ENCODE measurements at regions not wholly inside any gene's neighbourhood (a gene's known extent, or its start where the extent isn't known, plus 50 kb on each side); places are given as distances from the start of the nearest gene placed in this dataset.

- H2AFZ ChIP-seq (ENCODE audit: low read length) = no peak overlapping the region
- H3K27ac ChIP-seq (replicated peaks; ENCODE audit: low read length) = no peak overlapping the region
- H3K18ac ChIP-seq (ENCODE audit: low read length) = no peak overlapping the region
- H3K79me1 ChIP-seq (ENCODE audit: low read depth, low read length) = no peaks in the 10 kb centered on the region
- no peak overlapping the region for H4K8ac ChIP-seq (ENCODE audit: low read depth, low read length)
- H2BK15ac ChIP-seq (ENCODE audit: low read length) = no peak overlapping the region
- no CpG with 5 or more reads among the region's 2 CpGs for WGBS, 2 donors (ENCODE audit: extremely low coverage in 2 of 2, insufficient read length in 2 of 2, insufficient replicate concordance in 1 of 2)
- no peaks in the 10 kb centered on the region for H3K36me3 ChIP-seq (replicated peaks in 1 of 2; ENCODE audit: control insufficient read depth in 2 of 2, insufficient read depth in 2 of 2, low read length in 2 of 2)
- H4K91ac ChIP-seq (ENCODE audit: low read depth, low read length, poor library complexity) = no peak overlapping the region
- H2AK5ac ChIP-seq (ENCODE audit: low read depth, low read length) = no peak overlapping the region
- no peak overlapping the region for H2BK5ac ChIP-seq (ENCODE audit: low read length)
- H3K14ac ChIP-seq (ENCODE audit: low read length) = no peak overlapping the region
- H3K4me2 ChIP-seq (ENCODE audit: insufficient read depth, low read length, poor library complexity, severe bottlenecking) = no peak overlapping the region
- no peak overlapping the region for H3K4me3 ChIP-seq (ENCODE audit: low read length in 2 of 2)
- H3K4me1 ChIP-seq (ENCODE audit: control insufficient read depth in 2 of 2, insufficient read depth in 1 of 2, low read depth in 1 of 2, low read length in 2 of 2) = peaks cover 0 to 4% of the 10 kb centered on the region in 2 donors
- no peaks in the 10 kb centered on the region for H3K27me3 ChIP-seq (ENCODE audit: control insufficient read depth in 3 of 3, insufficient read depth in 3 of 3, low read depth in 1 of 3, low read length in 3 of 3)
- H3K9ac ChIP-seq (ENCODE audit: low read depth, low read length, poor library complexity) = no peak overlapping the region
- DNase-seq (ENCODE audit: low spot score) = no peak
- H2BK12ac ChIP-seq (ENCODE audit: low read length) = no peak overlapping the region
- no peak overlapping the region for H2BK120ac ChIP-seq (ENCODE audit: low read depth, low read length)
- no peak overlapping the region for H3K4ac ChIP-seq (ENCODE audit: low read length)
- no peak overlapping the region for H3K23ac ChIP-seq (ENCODE audit: low read depth, low read length, poor library complexity)
- no peaks in the 10 kb centered on the region for H3K9me3 ChIP-seq (replicated peaks in 1 of 2; ENCODE audit: control insufficient read depth in 2 of 2, insufficient read depth in 1 of 2, low read depth in 1 of 2, low read length in 2 of 2)
Measured at GRCh38 chr19:28126135-28126898, 1086.6 kb downstream of the UQCRFS1 start.

- H3K27ac ChIP-seq (replicated peaks; ENCODE audit: low read length) = no peak overlapping the region
- H4K8ac ChIP-seq (ENCODE audit: low read depth, low read length) = no peak overlapping the region
- H3K27me3 ChIP-seq (ENCODE audit: control insufficient read depth in 3 of 3, insufficient read depth in 3 of 3, low read depth in 1 of 3, low read length in 3 of 3) = no peaks in the 10 kb centered on the region
- H2BK5ac ChIP-seq (ENCODE audit: low read length) = no peak overlapping the region
- H3K36me3 ChIP-seq (replicated peaks in 1 of 2; ENCODE audit: control insufficient read depth in 2 of 2, insufficient read depth in 2 of 2, low read length in 2 of 2) = no peaks in the 10 kb centered on the region
- H3K23ac ChIP-seq (ENCODE audit: low read depth, low read length, poor library complexity) = no peak overlapping the region
- no peaks in the 10 kb centered on the region for H3K79me1 ChIP-seq (ENCODE audit: low read depth, low read length)
- no peak overlapping the region for H3K4me3 ChIP-seq (ENCODE audit: low read length in 2 of 2)
- WGBS, 2 donors (ENCODE audit: extremely low coverage in 2 of 2, insufficient read length in 2 of 2, insufficient replicate concordance in 1 of 2) = no CpG with 5 or more reads among the region's 5 CpGs
- H3K4me2 ChIP-seq (ENCODE audit: insufficient read depth, low read length, poor library complexity, severe bottlenecking) = no peak overlapping the region
- no peak overlapping the region for H2AK5ac ChIP-seq (ENCODE audit: low read depth, low read length)
- H4K91ac ChIP-seq (ENCODE audit: low read depth, low read length, poor library complexity) = no peak overlapping the region
- H3K4ac ChIP-seq (ENCODE audit: low read length) = no peak overlapping the region
- no peak overlapping the region for H2BK15ac ChIP-seq (ENCODE audit: low read length)
- H3K18ac ChIP-seq (ENCODE audit: low read length) = no peak overlapping the region
- H2BK12ac ChIP-seq (ENCODE audit: low read length) = no peak overlapping the region
- no peak overlapping the region for H2BK120ac ChIP-seq (ENCODE audit: low read depth, low read length)
- no peak overlapping the region for H3K14ac ChIP-seq (ENCODE audit: low read length)
- H3K4me1 ChIP-seq (ENCODE audit: control insufficient read depth in 2 of 2, insufficient read depth in 1 of 2, low read depth in 1 of 2, low read length in 2 of 2) = no peaks in the 10 kb centered on the region
- no peak overlapping the region for H2AFZ ChIP-seq (ENCODE audit: low read length)
- no peak for DNase-seq (ENCODE audit: low spot score)
- H3K9me3 ChIP-seq (replicated peaks in 1 of 2; ENCODE audit: control insufficient read depth in 2 of 2, insufficient read depth in 1 of 2, low read depth in 1 of 2, low read length in 2 of 2) = no peaks in the 10 kb centered on the region
- H3K9ac ChIP-seq (ENCODE audit: low read depth, low read length, poor library complexity) = no peak overlapping the region
Measured at GRCh38 chr19:28122734-28123133, 1090.2 kb downstream of the UQCRFS1 start.

GRCh38 chr19:28118235-28118634 lies 1094.7 kb downstream of the UQCRFS1 start:
- H2BK5ac ChIP-seq (ENCODE audit: low read length) = no peak overlapping the region
- H2AK5ac ChIP-seq (ENCODE audit: low read depth, low read length) = no peak overlapping the region
- H3K18ac ChIP-seq (ENCODE audit: low read length) = no peak overlapping the region
- no peaks in the 10 kb centered on the region for H3K9me3 ChIP-seq (replicated peaks in 1 of 2; ENCODE audit: control insufficient read depth in 2 of 2, insufficient read depth in 1 of 2, low read depth in 1 of 2, low read length in 2 of 2)
- H3K27me3 ChIP-seq (ENCODE audit: control insufficient read depth in 3 of 3, insufficient read depth in 3 of 3, low read depth in 1 of 3, low read length in 3 of 3) = no peaks in the 10 kb centered on the region
- H3K4ac ChIP-seq (ENCODE audit: low read length) = no peak overlapping the region
- H3K27ac ChIP-seq (replicated peaks; ENCODE audit: low read length) = no peak overlapping the region
- no peak overlapping the region for H2AFZ ChIP-seq (ENCODE audit: low read length)
- no peaks in the 10 kb centered on the region for H3K4me1 ChIP-seq (ENCODE audit: control insufficient read depth in 2 of 2, insufficient read depth in 1 of 2, low read depth in 1 of 2, low read length in 2 of 2)
- H3K9ac ChIP-seq (ENCODE audit: low read depth, low read length, poor library complexity) = no peak overlapping the region
- H3K4me2 ChIP-seq (ENCODE audit: insufficient read depth, low read length, poor library complexity, severe bottlenecking) = no peak overlapping the region
- H3K4me3 ChIP-seq (ENCODE audit: low read length in 2 of 2) = no peak overlapping the region
- no peaks in the 10 kb centered on the region for H3K36me3 ChIP-seq (replicated peaks in 1 of 2; ENCODE audit: control insufficient read depth in 2 of 2, insufficient read depth in 2 of 2, low read length in 2 of 2)
- H2BK120ac ChIP-seq (ENCODE audit: low read depth, low read length) = no peak overlapping the region
- H2BK12ac ChIP-seq (ENCODE audit: low read length) = no peak overlapping the region
- H3K79me1 ChIP-seq (ENCODE audit: low read depth, low read length) = no peaks in the 10 kb centered on the region
- no peak overlapping the region for H4K91ac ChIP-seq (ENCODE audit: low read depth, low read length, poor library complexity)
- H4K8ac ChIP-seq (ENCODE audit: low read depth, low read length) = no peak overlapping the region
- DNase-seq (ENCODE audit: low spot score) = no peak
- H2BK15ac ChIP-seq (ENCODE audit: low read length) = no peak overlapping the region
- H3K23ac ChIP-seq (ENCODE audit: low read depth, low read length, poor library complexity) = no peak overlapping the region
- H3K14ac ChIP-seq (ENCODE audit: low read length) = no peak overlapping the region
- WGBS, 2 donors (ENCODE audit: extremely low coverage in 2 of 2, insufficient read length in 2 of 2, insufficient replicate concordance in 1 of 2) = no CpG with 5 or more reads among the region's 5 CpGs

- Histone ChIP-seq H3K18ac (ENCODE audit: low read length) (no peak overlapping the region), H3K27me3 (ENCODE audit: control insufficient read depth in 3 of 3, insufficient read depth in 3 of 3, low read depth in 1 of 3, low read length in 3 of 3) (no peaks in the 10 kb centered on the region), H4K91ac (ENCODE audit: low read depth, low read length, poor library complexity) (no peak overlapping the region), H4K8ac (ENCODE audit: low read depth, low read length) (no peak overlapping the region), H2AK5ac (ENCODE audit: low read depth, low read length) (no peak overlapping the region), H3K23ac (ENCODE audit: low read depth, low read length, poor library complexity) (no peak overlapping the region), H2BK15ac (ENCODE audit: low read length) (no peak overlapping the region), H2BK120ac (ENCODE audit: low read depth, low read length) (no peak overlapping the region), H3K4me1 (ENCODE audit: control insufficient read depth in 2 of 2, insufficient read depth in 1 of 2, low read depth in 1 of 2, low read length in 2 of 2) (no peaks in the 10 kb centered on the region), H2BK12ac (ENCODE audit: low read length) (no peak overlapping the region), H2BK5ac (ENCODE audit: low read length) (no peak overlapping the region), H3K27ac (replicated peaks; ENCODE audit: low read length) (no peak overlapping the region), H3K79me1 (ENCODE audit: low read depth, low read length) (no peaks in the 10 kb centered on the region), H3K9me3 (replicated peaks in 1 of 2; ENCODE audit: control insufficient read depth in 2 of 2, insufficient read depth in 1 of 2, low read depth in 1 of 2, low read length in 2 of 2) (no peaks in the 10 kb centered on the region), H3K9ac (ENCODE audit: low read depth, low read length, poor library complexity) (no peak overlapping the region), H2AFZ (ENCODE audit: low read length) (no peak overlapping the region), H3K4me2 (ENCODE audit: insufficient read depth, low read length, poor library complexity, severe bottlenecking) (no peak overlapping the region), H3K4ac (ENCODE audit: low read length) (no peak overlapping the region), H3K4me3 (ENCODE audit: low read length in 2 of 2) (no peak overlapping the region), H3K36me3 (replicated peaks in 1 of 2; ENCODE audit: control insufficient read depth in 2 of 2, insufficient read depth in 2 of 2, low read length in 2 of 2) (no peaks in the 10 kb centered on the region), H3K14ac (ENCODE audit: low read length) (no peak overlapping the region)
- DNase-seq (ENCODE audit: low spot score) = no peak
Measured at GRCh38 chr19:28117143-28117542, 1095.8 kb downstream of the UQCRFS1 start.

All from neuronal stem cell (in vitro differentiated cells).